Common myeloid progenitor, CD34-positive (primary cell): ENCODE measurements at regions not wholly inside any gene's neighbourhood (a gene's known extent, or its start where the extent isn't known, plus 50 kb on each side); places are given as distances from the start of the nearest gene placed in this dataset.

Experiments
- CTCF ChIA-PET: fragments of 350-600 bp; sonication (Branson Sonifier 250); formaldehyde crosslinking; loops from one replicate; lab custom pipeline; 2021; ENCODE audit warnings: antibody characterized with exemption; lab: Charles Lee
- POLR2A ChIA-PET: fragments of 350-600 bp; sonication (Branson Sonifier 250); formaldehyde crosslinking; loops from one replicate; lab custom pipeline; 2021; ENCODE audit warnings: antibody characterized with exemption; lab: Charles Lee
- DNase-seq, 3 donors: peaks; one replicate each; pipeline versions ENCODE4 v3.0.0 to v3.0.0-alpha.2; 2013
- H3K27ac ChIP-seq, 2 experiments: 1 replicate in 1 of 2; 2 replicates in 1 of 2; pipeline ENCODE4 v1.7.0; 2013; ENCODE audit warnings: inconsistent platforms in 2 of 2, low read length in 2 of 2, mild to moderate bottlenecking in 2 of 2, low read depth in 1 of 2, moderate library complexity in 1 of 2; ENCODE audit not compliant: severe bottlenecking in 2 of 2, insufficient read depth in 1 of 2, poor library complexity in 1 of 2
- H3K27me3 ChIP-seq, 5 experiments: replicated peaks in 2 of 5; 1 replicate in 3 of 5; 2 replicates in 2 of 5; pipeline versions ENCODE4 v1.6.1 to v1.7.0; 2013; ENCODE audit warnings: low read length in 4 of 5, mild to moderate bottlenecking in 2 of 5, moderate library complexity in 2 of 5, inconsistent platforms in 1 of 5; ENCODE audit not compliant: insufficient read depth in 5 of 5, control insufficient read depth in 4 of 5
- H3K36me3 ChIP-seq, 4 experiments: 1 replicate in 2 of 4; 2 replicates in 2 of 4; pipeline versions ENCODE4 v1.6.1 to v1.7.0; 2013; ENCODE audit warnings: low read length in 3 of 4, control low read depth in 1 of 4, mild to moderate bottlenecking in 1 of 4; ENCODE audit not compliant: control insufficient read depth in 4 of 4, insufficient read depth in 4 of 4
- H3K4me1 ChIP-seq, 4 experiments: 1 replicate in 3 of 4; 2 replicates in 1 of 4; pipeline versions ENCODE4 v1.6.1 to v1.7.1; 2013; ENCODE audit warnings: low read length in 3 of 4, mild to moderate bottlenecking in 3 of 4, control low read depth in 1 of 4, inconsistent platforms in 1 of 4, moderate library complexity in 1 of 4; ENCODE audit not compliant: control insufficient read depth in 4 of 4, insufficient read depth in 4 of 4; ENCODE audit errors: control extremely low read depth in 1 of 4
- H3K4me3 ChIP-seq, 7 experiments: 1 replicate in 4 of 7; 2 replicates in 3 of 7; pipeline versions ENCODE4 v1.5.1 to v1.7.0; 2013; ENCODE audit warnings: mild to moderate bottlenecking in 7 of 7, low read length in 6 of 7, moderate library complexity in 6 of 7, inconsistent platforms in 2 of 7, low read depth in 2 of 7, control low read depth in 1 of 7; ENCODE audit not compliant: insufficient read depth in 4 of 7, control insufficient read depth in 1 of 7; ENCODE audit errors: extremely low read depth in 1 of 7
- H3K9me3 ChIP-seq, 5 experiments: 1 replicate in 4 of 5; 2 replicates in 1 of 5; pipeline versions ENCODE4 v1.6.1 to v1.7.1; 2013; ENCODE audit warnings: low read length in 4 of 5, mild to moderate bottlenecking in 2 of 5, inconsistent platforms in 1 of 5, low read depth in 1 of 5, moderate library complexity in 1 of 5; ENCODE audit not compliant: control insufficient read depth in 4 of 5, insufficient read depth in 2 of 5; ENCODE audit errors: control extremely low read depth in 1 of 5
- WGBS: methylation state at CpG from one replicate; pipeline ENCODE4 v1.1.5; 2013; ENCODE audit not compliant: insufficient coverage; 5-methylcytosine and 5-hydroxymethylcytosine counted together

DNA sequence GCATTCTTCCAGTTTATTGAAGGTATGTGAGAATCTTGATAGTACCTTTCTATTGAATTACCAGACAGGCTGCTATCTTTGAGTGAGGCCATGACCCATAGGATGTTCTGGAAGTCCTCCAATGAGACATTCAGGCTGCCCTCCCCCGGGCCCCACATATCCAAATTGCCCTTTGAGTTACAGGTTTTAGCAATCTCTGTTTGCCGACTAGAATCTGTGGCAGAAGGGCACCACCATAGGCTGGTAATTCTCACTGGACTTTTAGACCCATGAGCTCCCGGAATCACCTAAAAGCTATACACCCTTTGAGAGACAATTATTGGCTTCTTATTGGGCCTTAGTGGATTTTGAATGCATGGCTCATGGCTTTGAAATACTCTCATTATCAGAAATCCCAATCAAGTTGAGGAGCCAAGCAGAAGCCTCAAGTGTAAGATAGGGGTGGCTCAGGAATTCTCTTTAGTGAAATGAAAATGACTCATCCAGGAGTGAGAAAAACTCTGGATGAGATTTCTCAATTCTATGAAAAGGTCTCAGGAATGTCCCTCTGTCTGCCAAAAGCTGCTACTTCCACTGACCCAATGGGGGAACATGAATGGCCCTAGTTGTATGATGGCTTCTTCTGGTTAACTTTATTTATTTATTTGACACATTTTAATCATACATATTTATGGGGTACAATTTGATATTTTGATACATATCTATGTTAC is 172.1 kb upstream of the CSNK1A1L start:
- Histone ChIP-seq H3K27me3 (no peaks in the 10 kb centered on the region), H3K36me3 (no peaks in the 10 kb centered on the region), H3K27ac (no peak overlapping the region), H3K4me3 (no peak overlapping the region), H3K4me1 (no peaks in the 10 kb centered on the region), H3K9me3 (peaks cover 0 to 3% (median 0%) of the 10 kb centered on the region in 5 experiments)
- ChIA-PET CTCF (no interaction called here), POLR2A (no interaction called here)
- DNase-seq = no peak
- 50% methylated on average over 2 of the region's 3 CpGs for WGBS

DNA sequence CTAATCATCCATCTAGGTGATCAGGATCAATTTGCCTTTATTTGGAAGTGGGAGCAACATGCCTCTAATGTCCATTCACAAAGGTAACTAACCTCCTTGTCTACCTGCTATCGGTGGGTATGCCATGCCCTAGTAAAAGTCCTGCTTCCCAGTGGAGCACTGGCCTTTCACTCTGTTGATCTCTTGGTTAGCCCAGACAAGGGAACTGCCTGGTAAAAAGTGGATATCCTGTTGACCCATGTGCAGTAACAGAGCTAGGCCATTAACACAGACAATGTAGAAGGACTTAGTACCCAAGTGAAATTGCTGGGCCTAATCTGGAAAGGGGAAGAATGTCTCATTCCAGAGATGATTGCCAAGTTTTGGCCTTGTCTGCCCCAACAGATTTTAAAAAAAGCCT is 171.5 kb upstream of the CSNK1A1L start:
- 100% methylated on average over 1 of the region's 1 CpG for WGBS
- POLR2A ChIA-PET = no interaction called here
- no peaks in the 10 kb centered on the region for H3K4me1 ChIP-seq
- H3K27ac ChIP-seq = no peak overlapping the region
- H3K4me3 ChIP-seq = no peak overlapping the region
- H3K9me3 ChIP-seq = peaks cover 0 to 3% (median 0%) of the 10 kb centered on the region in 5 experiments
- H3K36me3 ChIP-seq = no peaks in the 10 kb centered on the region
- no peaks in the 10 kb centered on the region for H3K27me3 ChIP-seq
- CTCF ChIA-PET = no interaction called here
- DNase-seq = no peak

DNA sequence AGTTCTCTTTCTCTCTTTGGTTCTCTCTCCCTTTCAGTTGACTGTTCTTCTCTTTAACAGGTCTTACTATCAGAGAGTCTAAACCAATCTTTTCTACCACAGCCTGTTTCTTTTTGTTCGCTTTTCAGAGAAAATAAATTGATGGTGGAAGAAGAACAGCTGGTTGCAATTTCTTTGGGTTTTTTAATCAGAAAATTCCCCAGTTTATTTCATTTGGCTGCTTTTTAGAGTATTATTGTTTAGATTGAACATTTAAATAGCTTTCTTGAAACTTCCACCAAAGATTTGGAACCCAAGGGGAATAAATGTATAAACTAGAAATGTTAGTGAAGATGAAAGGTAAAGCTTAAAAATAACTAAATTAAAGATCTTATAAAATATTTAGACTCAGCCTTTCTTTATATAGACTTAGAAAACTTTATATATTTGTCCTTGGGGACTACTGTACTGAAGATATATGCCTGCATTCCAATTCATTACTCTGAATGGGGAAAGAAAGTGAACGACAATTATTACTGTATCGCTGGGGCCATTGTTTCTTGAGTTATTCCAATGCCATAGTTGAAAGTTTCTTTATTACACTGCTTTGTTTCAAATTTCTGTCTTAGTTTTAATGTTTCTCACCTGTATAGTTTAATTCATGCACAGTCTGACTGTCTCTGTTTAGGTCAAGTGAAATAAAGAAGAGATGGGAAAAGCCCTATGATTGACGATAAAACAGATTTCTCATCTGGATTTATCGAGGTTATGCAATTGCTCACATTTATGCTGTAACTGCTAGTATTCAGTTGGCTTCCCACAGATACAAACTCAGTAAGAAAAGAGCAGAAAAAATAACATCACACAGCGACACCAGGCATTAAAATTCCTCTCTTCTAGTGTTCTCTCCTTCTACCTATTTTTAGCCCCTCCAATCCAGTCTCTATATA is 169.4 kb upstream of the CSNK1A1L start:
- POLR2A ChIA-PET = no interaction called here

DNA sequence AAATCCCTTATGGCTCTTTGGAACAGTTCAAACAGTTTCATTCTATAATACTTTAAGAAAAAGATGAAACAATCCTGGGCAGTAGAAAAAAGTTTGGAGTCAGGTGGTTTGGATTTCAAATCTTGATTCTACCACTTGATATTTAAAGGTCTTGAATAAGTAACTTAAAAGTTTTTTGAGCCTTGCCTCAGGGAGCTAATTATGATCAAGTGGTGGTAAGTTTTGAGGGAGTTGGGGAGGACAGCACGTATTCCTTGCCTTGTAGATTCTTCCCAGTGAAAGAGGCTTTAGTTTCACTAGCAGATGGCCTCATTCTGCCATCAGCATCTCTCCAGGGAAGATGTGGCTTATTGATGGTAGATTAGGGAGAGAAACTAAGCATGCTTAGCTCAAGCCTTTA is 168.4 kb upstream of the CSNK1A1L start:
- H3K27ac ChIP-seq = no peak overlapping the region
- no peaks in the 10 kb centered on the region for H3K4me1 ChIP-seq
- H3K9me3 ChIP-seq = no peaks in the 10 kb centered on the region
- no peak overlapping the region for H3K4me3 ChIP-seq
- WGBS = 20% methylated on average over 1 of the region's 1 CpG
- no peak for DNase-seq
- ChIA-PET POLR2A (no interaction called here), CTCF (no interaction called here)
- H3K27me3 ChIP-seq = no peaks in the 10 kb centered on the region
- no peaks in the 10 kb centered on the region for H3K36me3 ChIP-seq

More for the DNA sequence above, 169.4 kb upstream of the CSNK1A1L start:
- DNase-seq = no peak
- CTCF ChIA-PET = no interaction called here
- H3K4me3 ChIP-seq = no peak overlapping the region
- H3K36me3 ChIP-seq = no peaks in the 10 kb centered on the region
- H3K27ac ChIP-seq = no peak overlapping the region
- H3K27me3 ChIP-seq = no peaks in the 10 kb centered on the region
- 95% methylated on average over 4 of the region's 6 CpGs for WGBS
- H3K9me3 ChIP-seq = peaks cover 0 to 3% (median 0%) of the 10 kb centered on the region in 5 experiments
- no peaks in the 10 kb centered on the region for H3K4me1 ChIP-seq

DNA sequence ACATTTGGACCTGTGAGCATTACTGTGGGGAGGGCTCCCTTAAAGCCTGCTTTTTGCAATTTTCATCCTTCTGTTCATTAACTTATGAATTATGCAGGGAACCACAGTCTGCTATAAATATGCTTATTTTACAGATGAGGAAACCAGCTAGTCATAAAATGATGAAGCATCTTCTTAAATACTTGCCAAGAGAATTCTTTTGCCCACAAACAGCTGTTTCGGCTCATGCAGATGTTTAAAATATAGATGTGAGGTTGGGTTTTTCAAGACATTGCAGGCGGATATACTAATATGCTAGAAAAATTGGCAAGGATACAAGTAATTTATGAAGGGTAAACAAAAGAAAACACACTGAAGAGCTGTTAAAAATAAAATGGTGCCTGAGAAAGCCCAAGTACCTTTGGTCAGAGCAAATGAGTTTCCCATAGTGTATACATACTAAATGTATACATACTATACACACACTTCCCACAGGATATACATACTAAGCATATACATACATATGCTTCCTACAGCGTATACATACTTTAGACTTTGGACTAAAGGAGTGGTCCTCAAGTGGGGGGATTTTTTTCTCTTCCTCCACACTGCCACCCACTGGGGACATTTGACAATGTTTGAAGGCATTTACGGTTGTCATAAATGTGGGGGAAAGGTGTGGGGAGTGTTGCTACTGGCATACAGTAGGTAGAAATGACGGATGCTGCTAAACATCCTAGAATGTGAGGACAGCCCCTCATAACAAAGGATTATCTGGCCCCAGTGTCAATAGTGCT is 164.9 kb upstream of the CSNK1A1L start:
- POLR2A ChIA-PET = no interaction called here
- DNase-seq = no peak
- H3K4me1 ChIP-seq = no peaks in the 10 kb centered on the region

DNA sequence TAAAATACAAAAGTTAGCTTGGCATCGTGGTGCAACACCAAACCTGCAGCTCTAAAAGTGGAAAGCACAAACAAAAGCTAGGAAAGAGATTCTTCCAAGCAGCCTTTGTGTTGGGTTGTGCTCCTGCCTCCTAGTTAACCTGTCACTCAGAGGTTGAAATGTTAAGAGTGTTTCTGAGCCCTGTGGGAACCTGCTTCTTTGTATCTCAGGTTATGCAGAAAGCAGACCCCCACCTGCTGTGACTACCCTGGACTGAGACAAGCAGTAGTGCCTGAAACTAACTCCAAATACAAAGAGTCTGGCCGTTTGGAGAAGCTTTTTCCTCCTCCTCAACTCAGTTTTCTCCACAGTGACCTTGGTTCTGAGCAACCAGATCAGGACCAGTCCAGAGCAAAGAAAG is 158.4 kb upstream of the CSNK1A1L start:
- ChIA-PET POLR2A (no interaction called here), CTCF (no interaction called here)
- H3K27ac ChIP-seq = no peak overlapping the region
- no peak overlapping the region for H3K4me3 ChIP-seq
- 50% methylated on average over 2 of the region's 2 CpGs for WGBS
- no peaks in the 10 kb centered on the region for H3K4me1 ChIP-seq
- H3K27me3 ChIP-seq = no peaks in the 10 kb centered on the region
- no peaks in the 10 kb centered on the region for H3K36me3 ChIP-seq
- peaks cover 0 to 2% (median 0%) of the 10 kb centered on the region in 5 experiments for H3K9me3 ChIP-seq
- no peak for DNase-seq

More for the DNA sequence above, 164.9 kb upstream of the CSNK1A1L start:
- Histone ChIP-seq H3K27ac (no peak overlapping the region), H3K9me3 (peaks cover 0 to 2% (median 0%) of the 10 kb centered on the region in 5 experiments), H3K27me3 (no peaks in the 10 kb centered on the region), H3K4me3 (no peak overlapping the region), H3K36me3 (no peaks in the 10 kb centered on the region)
- CTCF ChIA-PET = interaction anchor here (1.5 kb wide), 1 partner anchor 9 kb away, joined by 3 read pairs; no protein-coding TSS in a partner anchor
- WGBS = 91% methylated on average over 3 of the region's 5 CpGs
